HL-60/S4 treated with retinoic acid at 250 ng/mL for 4 days and 3 days (cell line): ENCODE measurements at regions not wholly inside any gene's neighbourhood (a gene's known extent, or its start where the extent isn't known, plus 50 kb on each side); places are given as distances from the start of the nearest gene placed in this dataset.

ENCODE experiments used
- in situ Hi-C: fragments of 300-500 bp; cut with MboI; formaldehyde crosslinking; loops from 2 replicates; pipeline ENCODE4 v1.7.0; 2022; ENCODE audit warnings: low sequenced_read_pairs

DNA sequence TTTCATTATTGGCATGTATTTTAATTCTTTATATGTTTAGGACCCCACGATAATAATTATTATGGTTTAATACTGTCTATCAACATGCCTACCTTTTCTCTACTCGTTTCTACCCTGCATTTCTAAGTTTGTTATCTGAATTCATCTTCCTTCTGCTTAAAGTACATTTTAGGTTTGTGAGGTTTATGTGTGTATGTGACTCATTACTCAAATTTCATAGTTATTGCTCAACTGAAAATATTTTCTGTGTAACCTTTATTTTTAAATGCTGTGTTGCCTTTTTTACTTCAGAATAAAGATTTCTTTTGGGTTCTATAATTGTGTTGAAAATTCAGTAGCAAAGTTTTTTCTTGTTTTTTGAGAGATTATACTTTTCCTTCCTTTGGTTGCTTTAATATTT lies 933.9 kb upstream of the LRRTM1 start:
- in situ Hi-C loops: no loop called here

DNA sequence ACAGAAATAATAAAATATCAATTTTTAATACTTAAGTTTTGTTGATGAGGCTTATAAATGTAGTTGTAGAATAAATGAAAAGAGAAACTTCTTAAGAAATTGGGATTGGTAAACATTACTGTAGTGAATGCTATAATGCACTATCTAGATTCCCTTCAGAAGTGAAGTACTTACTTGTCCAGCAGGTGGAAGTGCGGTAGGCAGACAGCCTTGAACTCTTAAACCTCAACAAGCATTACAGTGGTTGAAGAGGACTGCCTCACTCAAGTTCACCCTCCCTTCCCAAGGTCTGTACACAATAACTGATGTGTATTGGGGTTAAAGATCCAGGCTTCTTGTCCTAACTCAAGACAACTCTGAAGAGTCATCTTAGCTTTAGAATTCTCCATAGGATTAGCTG lies 931.0 kb upstream of the LRRTM1 start:
- in situ Hi-C loops: no loop called here

DNA sequence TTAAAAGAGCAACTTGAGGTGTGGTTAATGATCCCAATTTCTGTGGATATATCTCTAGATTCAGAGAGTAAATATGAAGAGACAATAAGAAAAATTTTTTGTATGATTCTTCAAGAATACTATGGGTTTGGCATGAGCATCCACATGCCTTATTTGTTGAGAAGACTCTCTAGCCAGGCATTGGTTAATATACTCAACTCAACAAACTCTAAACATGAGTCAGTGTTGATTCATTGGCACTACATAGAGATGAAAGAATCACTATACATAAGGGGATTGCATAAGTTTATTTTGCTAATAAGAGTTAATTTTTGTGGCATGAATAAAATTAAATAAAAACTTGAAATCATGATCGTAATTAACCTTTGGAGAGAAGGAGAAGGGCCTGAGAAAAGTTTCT lies 930.2 kb upstream of the LRRTM1 start:
- in situ Hi-C loops: no loop called here

DNA sequence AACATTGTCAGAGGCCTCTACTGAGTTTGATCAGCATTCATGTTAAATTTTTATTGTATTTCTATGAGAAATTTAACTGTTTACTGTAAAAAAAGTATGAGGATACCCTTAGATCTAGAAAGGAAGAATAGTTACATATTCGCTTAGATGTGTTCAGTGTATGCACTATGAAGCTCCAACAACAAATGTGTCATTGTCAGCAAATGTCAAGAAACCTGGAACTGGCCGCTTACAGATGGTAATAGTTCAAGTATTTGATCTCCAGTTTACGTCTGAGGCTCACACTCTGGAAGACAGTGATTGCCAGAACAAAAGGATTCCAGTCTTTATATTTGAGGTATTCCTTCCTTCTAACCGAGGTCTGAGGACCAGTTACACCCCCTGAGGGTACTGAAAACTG lies 921.2 kb upstream of the LRRTM1 start:
- in situ Hi-C loops: no loop called here

DNA sequence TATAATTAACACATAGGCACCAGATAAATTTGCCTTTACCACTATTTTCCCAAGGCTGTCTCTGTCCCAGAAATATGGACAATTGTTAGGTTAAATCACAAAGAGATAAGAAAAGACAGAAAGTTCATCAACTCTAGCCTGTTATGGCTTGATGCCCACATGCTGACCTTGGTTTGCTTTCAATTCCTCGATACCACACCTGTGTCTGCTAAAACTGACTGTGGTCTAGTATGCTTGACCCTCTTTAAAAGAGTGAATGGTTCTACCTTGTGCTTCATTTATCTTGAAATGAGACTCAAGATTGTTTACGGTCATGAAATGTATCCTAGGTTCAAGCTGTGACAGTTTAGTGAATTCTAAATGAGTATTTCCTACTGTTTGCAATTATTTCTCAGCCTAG lies 909.0 kb upstream of the LRRTM1 start:
- in situ Hi-C loops: no loop called here

DNA sequence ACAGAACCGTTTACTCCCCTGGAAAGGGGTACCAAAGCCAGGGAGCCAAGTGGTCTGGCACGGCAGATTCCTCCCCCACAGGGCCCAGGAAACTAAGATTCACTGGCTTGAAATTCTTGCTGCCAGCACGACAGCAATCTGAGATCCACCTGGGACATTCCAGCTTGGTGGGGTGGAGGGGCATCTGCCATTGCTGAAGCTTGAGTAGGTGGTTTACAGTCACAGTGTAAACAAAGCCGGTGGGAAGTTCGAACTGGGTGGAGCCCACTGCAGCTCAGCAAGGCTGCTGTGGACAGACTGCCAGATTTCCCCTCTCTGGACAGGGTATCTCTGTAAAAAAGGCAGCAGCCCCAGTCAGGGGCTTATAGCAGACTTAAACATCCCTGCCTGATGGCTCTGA lies 901.7 kb upstream of the LRRTM1 start:
- in situ Hi-C loops: no loop called here

DNA sequence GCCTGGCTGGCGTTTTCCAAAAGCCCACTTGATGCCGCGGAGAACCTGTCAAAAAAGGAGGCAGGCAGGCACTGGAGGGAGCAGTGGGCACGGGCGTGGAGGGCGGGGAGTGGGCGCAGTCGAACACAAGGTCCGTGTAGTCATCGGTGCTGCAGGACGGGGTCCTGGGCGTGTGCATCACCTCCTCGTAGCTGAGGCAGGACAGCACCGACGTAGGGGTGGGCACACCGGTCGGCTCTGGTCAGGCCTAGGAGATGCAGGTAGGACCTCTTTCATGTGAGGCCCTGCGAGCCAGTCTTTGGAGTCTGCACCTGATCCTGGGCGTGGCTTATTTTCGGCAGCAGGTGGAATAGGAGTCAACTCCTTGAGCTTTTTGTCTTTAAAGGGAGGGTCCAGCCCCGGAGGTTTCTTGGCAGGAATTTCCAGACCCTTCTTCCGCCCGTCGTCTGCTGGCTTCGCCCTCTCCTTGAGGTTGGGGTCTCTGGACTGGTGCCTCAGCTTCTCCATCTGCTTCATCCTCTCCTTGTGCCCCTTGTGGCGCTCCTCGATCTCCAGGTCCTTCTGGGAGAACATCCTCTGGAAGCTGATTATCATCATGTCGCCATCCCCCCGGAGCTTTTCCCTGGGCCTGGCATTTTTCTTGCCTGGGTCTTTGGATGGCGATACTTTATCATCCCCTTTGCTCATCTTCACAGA lies 892.5 kb upstream of the LRRTM1 start:
- in situ Hi-C loops: no loop called here

DNA sequence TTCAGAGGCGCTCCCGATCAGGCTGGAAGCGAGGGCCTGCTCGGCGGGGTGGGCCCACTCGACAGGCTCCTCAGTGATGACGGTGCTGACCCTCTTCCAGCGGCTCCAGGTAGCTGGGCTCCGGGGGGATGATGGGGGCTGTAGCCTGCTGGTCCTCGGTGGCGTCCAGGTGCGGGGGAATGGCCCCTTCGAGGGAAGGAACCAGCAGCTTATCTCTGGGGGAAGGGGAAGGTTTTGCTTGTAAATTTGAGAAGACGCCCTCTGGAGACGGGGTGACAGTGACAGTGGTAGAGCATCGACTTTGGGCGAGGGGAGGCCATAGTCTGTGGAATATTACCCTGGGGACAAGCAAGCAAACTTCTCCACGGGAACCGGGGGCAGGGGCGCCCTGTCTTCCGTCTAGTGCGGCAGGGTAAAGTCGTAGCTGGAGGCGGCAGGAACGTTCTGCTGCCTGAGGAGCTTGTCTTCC lies 891.9 kb upstream of the LRRTM1 start:
- in situ Hi-C loops: no loop called here

DNA sequence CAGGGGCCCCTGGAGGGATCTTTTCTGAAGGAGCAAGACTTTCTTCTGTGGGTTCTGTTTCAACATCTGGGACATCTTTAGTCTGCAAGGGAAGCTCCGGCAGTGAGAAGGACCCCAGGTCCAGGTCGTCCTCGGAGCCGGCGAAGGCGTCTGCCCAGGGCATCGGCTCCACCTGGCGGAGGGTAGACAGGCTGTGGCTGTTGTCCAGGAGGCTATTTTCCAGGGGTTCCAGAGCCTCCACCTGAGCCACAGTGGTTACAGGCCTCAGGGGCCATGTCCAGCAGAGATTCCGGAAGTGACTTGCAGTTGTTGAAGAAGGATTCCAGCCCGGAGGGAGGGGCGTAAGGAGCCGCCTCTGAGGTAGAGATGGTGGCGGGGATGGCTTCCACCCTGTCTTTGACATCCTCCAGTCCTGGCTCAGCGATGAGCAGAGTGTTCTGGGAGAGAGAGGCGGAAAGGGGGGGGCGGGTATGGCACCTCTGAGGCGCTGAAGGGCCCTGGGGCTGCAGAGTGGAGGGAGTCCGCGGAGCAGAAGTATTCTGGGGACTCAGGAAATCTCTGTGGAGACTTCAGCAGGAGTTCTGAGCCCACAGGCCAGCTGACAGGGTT lies 891.3 kb upstream of the LRRTM1 start:
- in situ Hi-C loops: no loop called here

DNA sequence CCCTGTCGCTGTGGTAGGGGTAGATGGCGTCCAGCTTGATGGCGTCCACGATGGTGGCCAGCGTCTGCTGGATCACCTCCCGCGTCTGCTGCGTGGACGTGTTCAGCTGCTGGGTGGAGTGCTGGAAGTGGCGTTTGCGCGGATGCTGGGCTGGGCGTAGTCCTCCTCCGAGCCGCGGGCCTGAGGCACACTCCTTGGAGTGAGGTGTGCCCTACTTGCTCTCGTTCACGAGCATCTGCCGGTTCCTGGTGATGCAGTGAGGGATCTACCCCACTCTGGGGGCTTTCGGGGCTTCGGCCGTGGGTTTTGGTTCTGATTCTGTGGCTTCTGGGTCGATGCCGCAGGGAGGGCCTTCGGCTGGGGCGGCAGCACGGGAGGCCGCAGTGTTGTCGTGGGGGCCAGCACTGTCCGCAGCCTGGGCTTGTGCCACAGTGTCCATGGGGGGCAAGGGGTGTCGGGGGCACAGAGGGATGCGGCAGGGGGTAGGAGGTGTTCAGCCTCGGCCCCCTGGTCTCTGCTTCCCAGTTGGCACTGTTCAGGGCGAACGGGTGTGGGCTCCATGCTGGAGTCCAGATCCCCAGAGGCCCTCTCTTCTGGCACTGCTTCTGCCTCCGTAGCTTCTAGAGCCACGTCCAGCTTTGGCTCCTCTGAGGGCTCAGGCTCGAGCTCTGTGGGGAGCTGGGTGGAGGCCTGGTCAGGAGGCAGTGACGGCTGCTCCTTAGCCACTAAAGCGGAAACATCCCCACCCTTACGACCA lies 890.6 kb upstream of the LRRTM1 start:
- in situ Hi-C loops: no loop called here

DNA sequence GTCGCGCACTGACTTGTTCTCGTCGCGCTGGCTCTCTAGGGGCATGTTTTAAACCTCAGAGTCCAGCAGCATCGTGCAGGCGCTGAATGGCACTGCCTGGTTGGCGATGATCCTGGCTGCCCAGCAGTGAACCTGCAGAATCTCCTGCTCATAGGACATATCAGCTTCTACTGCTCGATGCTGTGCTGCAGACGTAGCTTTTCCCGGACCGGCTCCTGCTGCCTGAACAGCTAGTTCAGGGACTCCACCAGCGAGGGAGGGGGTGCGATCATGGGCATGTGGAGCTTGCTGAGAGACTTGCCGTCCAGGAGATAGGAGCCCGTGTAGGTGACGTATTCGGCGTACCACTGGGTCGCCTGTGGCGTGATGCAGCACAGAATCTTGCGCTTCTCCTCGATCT lies 890.0 kb upstream of the LRRTM1 start:
- in situ Hi-C loops: no loop called here

DNA sequence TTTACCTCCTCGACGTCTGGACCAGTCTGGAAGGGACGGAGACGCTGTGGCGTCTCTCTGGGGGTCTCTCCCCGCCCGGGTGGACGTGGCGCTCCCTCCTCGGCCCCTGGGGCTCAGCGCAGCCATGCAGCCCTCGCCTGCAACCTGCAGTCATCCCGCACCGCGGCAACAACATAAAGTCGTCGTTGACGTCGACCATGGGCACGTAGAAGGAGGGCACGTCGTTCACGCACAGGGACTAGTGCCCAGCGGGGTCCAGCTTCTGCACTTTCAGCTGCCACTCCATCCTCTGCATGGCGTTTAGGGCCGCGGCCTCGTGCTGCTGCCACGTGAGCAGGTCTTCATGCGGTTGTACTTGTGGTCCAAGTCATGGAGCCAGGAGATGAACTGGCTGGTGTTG lies 889.6 kb upstream of the LRRTM1 start:
- in situ Hi-C loops: no loop called here

DNA sequence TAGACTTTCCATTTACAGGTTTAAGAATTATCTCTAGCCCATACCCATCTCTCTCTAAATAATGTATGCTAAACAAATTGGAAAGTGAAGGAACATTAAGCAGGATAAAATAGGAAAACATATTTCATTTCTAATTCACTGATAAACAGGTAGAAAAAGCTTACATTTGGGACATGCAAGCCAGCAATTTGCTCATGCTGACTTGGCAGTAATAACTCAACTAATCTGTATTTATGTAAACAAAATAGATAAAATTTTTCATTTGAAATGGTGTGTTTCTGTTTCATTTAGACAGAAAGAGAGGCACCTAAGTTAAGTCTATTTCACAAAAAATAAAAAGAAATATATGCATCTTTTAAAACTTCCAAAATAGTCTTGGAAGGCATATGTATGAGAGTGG lies 877.3 kb upstream of the LRRTM1 start:
- in situ Hi-C loops: no loop called here

DNA sequence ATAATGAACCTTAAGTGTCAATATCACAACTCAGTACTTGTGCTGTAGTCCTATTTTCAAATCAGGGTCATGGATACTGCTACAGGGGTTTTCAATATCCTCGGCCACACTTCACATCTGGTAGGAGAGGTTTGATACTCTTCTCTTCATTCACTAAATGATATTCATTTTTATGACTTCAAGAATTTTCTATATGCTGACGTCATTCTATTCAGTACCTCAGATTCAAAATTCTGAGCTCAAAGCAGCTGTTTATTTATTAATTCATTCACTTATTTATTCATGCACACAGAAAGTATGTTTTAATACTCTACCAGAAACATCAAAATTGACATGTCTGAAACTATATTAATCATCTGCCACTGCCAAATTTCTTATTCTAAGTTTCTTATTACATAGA lies 866.9 kb upstream of the LRRTM1 start:
- in situ Hi-C loops: no loop called here

DNA sequence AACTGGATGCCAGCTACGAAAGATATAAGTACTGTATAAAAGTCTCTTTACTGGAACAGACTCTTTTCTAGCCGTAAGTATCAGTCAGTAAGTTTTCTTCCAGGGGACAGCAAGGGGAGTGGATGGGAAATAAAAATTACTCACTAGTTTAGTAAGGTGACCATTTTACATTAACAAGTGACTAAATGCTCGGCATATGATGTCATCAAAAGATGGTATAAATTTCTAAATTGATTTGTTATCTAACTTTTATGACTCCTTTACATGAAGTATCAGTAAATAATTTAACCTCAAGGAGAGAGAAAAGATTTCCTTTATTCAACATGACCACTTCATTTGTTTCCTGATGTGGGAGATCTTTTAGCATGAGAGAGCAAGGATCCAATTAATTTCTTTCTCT lies 859.0 kb upstream of the LRRTM1 start:
- in situ Hi-C loops: no loop called here

DNA sequence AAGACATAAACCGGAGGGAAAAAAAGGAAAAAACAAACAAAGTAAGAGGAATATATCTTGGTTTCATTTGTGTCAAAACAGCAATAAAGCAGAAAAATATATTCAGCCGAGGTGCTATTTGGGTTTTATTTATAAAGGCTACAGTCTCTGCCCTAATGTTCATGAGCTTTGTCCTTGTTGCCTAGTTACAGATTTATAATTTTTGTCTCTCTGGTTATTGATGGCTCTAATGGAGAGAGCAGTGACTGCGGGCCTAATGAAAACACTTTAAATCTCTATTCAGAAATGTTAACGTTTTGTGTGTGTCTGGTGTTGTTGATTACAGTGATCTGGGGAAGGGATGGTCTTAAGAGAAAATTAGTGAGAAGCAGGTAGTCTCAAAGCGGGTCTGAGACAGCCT lies 854.0 kb upstream of the LRRTM1 start:
- in situ Hi-C loops: no loop called here

DNA sequence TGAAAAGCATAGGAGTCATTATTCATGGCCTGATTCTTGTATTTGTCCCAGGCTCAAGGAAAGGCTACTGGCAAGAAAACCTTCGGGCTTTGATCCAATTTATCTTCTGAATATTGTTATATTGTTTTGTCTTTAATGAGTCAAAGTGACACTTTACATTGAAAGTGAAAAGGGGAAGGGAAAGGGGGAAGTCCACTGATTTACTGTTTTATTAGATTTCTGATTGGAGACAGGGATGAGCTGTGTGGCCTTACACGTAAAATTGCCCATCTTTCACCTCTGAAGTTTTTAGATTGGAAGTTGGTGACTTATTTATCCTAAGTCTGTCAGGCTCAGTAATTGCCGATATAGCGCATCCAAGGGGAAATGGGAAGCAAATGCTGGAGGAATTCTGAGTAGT lies 843.8 kb upstream of the LRRTM1 start:
- in situ Hi-C loops: no loop called here

DNA sequence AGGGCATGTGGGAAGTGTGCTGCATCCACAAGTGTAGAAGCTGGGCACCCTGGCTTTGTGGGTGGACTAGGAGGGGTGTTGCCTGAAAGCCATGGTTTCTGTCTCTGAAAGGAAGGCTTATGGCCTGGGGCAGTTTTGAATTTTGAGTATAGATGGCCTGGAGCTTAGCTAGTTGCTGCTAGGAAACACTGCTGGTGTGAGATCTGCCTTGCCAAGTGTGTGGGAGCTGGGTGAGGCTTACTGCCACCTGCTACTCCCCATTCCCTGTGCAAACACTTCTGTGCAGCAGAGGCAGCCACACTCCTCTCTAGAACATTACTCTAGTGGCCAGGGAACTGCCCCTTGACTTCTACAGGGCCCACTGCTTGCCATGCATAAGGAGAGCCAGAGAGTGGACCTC lies 831.7 kb upstream of the LRRTM1 start:
- in situ Hi-C loops: no loop called here

DNA sequence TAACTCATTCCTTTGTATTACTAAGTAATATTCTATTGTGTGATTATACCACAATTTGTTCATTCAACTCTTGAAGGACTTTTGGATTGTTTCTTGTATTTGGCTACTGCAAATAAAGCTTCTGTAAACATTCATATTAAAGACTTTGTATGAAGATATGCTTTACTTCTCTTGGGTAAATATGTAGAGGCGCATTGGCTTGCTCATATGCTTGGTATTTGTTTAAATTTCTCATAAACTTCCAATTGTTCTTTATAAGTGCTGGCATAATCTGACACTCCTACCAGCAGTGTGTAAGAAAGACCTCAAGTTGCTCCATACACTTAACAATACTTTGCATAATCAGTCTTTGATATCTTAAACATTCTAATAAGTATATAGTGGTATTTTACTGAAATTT lies 792.8 kb upstream of the LRRTM1 start:
- in situ Hi-C loops: no loop called here

DNA sequence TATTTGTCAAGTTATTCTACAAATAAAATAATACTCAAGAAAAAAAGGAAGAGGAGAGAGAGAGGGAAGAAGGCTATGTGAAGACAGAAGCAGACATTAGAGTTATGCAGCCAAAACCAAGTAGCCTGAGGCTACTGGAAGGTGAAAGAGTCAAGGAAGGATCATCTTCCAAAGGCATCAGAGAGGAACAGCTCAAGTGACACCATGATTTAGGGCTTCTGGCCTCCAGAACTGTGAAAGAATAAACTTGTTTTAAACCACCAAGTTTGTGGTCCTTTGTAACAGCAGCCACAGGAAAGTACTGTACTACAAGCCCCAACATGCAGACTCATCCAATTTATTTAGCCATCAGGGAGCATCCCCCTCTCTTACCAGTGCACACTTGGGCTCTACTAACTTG lies 788.5 kb upstream of the LRRTM1 start:
- in situ Hi-C loops: no loop called here

DNA sequence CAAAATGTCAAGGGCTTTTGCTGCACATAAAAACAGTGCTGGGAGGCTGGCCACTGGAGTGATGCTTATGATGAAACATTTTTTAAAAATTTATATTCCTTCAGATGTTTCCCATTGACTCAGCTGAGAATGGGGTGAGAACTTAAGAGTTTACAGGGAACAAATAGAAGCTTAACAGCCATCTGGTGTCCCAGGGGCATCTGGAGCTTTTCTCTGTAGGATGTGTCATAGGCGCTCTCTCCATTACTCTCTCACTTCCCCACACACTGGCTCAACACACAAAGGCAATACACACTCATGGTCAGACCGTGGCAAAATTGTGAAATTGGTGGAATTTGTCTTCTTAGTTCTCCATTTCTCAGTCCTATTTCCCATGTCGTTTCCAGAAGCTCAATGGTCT lies 783.1 kb upstream of the LRRTM1 start:
- in situ Hi-C loops: no loop called here

DNA sequence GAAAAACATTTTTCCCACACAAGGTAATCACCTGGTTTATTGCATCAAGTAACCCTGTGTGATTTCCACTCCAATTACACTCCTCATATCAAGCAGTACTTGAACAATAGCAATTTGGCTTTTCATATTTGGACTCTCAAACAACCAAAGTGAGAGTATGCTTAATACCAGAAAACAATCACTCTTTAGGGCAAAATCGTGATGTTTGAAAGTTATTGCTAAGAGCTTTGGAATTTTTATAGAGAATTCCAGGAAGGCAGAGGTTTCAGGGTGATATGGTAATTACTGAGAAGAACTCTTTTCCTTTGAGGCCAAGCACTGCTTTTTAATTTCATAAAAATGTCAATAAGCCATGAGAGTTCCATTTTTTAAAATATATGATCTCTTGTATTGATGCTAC lies 779.5 kb upstream of the LRRTM1 start:
- in situ Hi-C loops: no loop called here
